Motor neuron (in vitro differentiated cells): ENCODE measurements at regions not wholly inside any gene's neighbourhood (a gene's known extent, or its start where the extent isn't known, plus 50 kb on each side); places are given as distances from the start of the nearest gene placed in this dataset.
"Not testable (repeated sequence)": the region's sequence is repeated elsewhere in the genome, so short reads cannot be mapped to it uniquely, and the experiment has no call there.

Source experiments
- ATAC-seq, 8 experiments: fragments of 200-7000 bp; cut with Tn5 transposase; replicated peaks in 6 of 8; 2 replicates each; pipeline ENCODE4 v1.8.0; 2021; ENCODE audit warnings: mild to moderate bottlenecking in 8 of 8, moderate library complexity in 8 of 8
- H3K27ac ChIP-seq, 2 donors: fragments of 250-450 bp; sonication (Bioruptor Pico); 2 replicates each; pipeline ENCODE4 v1.9.0; 2021; ENCODE audit warnings: antibody characterized with exemption in 2 of 2, mild to moderate bottlenecking in 2 of 2, moderate library complexity in 1 of 2
- H3K4me1 ChIP-seq, 2 donors: fragments of 250-450 bp; sonication (Bioruptor Pico); replicated peaks in 1 of 2; 2 replicates each; pipeline ENCODE4 v1.6.1; 2021; ENCODE audit warnings: antibody characterized with exemption in 2 of 2, mild to moderate bottlenecking in 2 of 2, moderate library complexity in 1 of 2
- H3K4me3 ChIP-seq, 5 donors: fragments of 250-450 bp; sonication (Bioruptor Pico); 2 replicates each; pipeline ENCODE4 v1.9.0; 2021; ENCODE audit warnings: antibody characterized with exemption in 5 of 5, mild to moderate bottlenecking in 5 of 5, moderate library complexity in 4 of 5
- WGBS, 10 experiments: fragments of 450-650 bp; shearing (Covaris generic); methylation state at CpG; one replicate each; pipeline ENCODE4 v1.0.0; 2022; 5-methylcytosine and 5-hydroxymethylcytosine counted together
- in situ Hi-C, 9 experiments: fragments of 400-800 bp; cut with MboI; loops; one replicate each; pipeline ENCODE4 v1.15.0; 2021; ENCODE audit warnings: low sequenced_read_pairs in 9 of 9, low pct_unique_long_range_greater_than_20kb in 2 of 9; ENCODE audit not compliant: unreplicated experiment in 9 of 9

GRCh38 chr10:2340831-2341647, 603.7 kb upstream of the ADARB2 start:
- WGBS, 10 experiments: 13 to 100% (median 80%) methylated on average over 3 to 10 of the region's 11 CpGs
- H3K4me3 ChIP-seq: no peak overlapping the region
- no peak overlapping the region for H3K27ac ChIP-seq
- ATAC-seq: no peak
- in situ Hi-C loops: no loop called here
- peaks cover under 1 to 4% of the 10 kb centered on the region in 2 donors for H3K4me1 ChIP-seq

- peaks cover 8 to 35% of the 10 kb centered on the region in 2 donors for H3K4me1 ChIP-seq
- in situ Hi-C loops: no loop called here
- H3K27ac ChIP-seq: no peak overlapping the region
- no peak overlapping the region for H3K4me3 ChIP-seq
- ATAC-seq: no peak
- WGBS, 10 experiments: 7 to 100% (median 79%) methylated on average over 2 to 7 of the region's 7 CpGs; no CpG with 5 or more reads in 1 of the 10 experiments
Observed at GRCh38 chr10:2335626-2336025, 598.3 kb upstream of the ADARB2 start.

- in situ Hi-C loops: no loop called here
- Histone ChIP-seq H3K27ac (no peak overlapping the region), H3K4me1 (peaks cover 8 to 44% of the 10 kb centered on the region in 2 donors), H3K4me3 (no peak overlapping the region)
- WGBS, 10 experiments: 0 to 89% (median 19%) methylated on average over 1 to 4 of the region's 4 CpGs
- ATAC-seq: peak in 3 of 8 experiments; percentile 36 to 51 (median 48)
Observed at GRCh38 chr10:2334575-2334974, 597.2 kb upstream of the ADARB2 start.

GRCh38 chr10:2329082-2329481, 591.8 kb upstream of the ADARB2 start:
- no peak overlapping the region for H3K4me3 ChIP-seq
- H3K4me1 ChIP-seq: peaks cover 0 to 31% of the 10 kb centered on the region in 2 donors
- in situ Hi-C loops: no loop called here
- WGBS, 10 experiments: 7 to 100% (median 76%) methylated on average over 1 to 8 of the region's 13 CpGs; no CpG with 5 or more reads in 2 of the 10 experiments
- ATAC-seq: no peak
- no peak overlapping the region for H3K27ac ChIP-seq

- in situ Hi-C loops: no loop called here
- H3K27ac ChIP-seq: no peak overlapping the region
- WGBS, 10 experiments: 0 to 100% (median 36%) methylated on average over 2 to 6 of the region's 6 CpGs
- peaks cover 0 to 23% of the 10 kb centered on the region in 2 donors for H3K4me1 ChIP-seq
- ATAC-seq: peak in 2 of 8 experiments; percentile 27 to 36
- no peak overlapping the region for H3K4me3 ChIP-seq
Observed at GRCh38 chr10:2326411-2326810, 589.1 kb upstream of the ADARB2 start.

- H3K4me3 ChIP-seq, H3K27ac ChIP-seq, ATAC-seq, in situ Hi-C loops, H3K4me1 ChIP-seq: not testable (repeated sequence)
- 20 to 100% methylated on average over 1 of the region's 32 CpGs; no CpG with 5 or more reads in 8 of the 10 experiments for WGBS, 10 experiments
Observed at GRCh38 chr10:2315045-2315485, 577.7 kb upstream of the ADARB2 start.

GRCh38 chr10:2306081-2306480, 568.8 kb upstream of the ADARB2 start:
- peaks cover 4% of the 10 kb centered on the region in 2 donors for H3K4me1 ChIP-seq
- H3K4me3 ChIP-seq: no peak overlapping the region
- 0 to 100% (median 84%) methylated on average over 1 of the region's 1 CpG; no CpG with 5 or more reads in 4 of the 10 experiments for WGBS, 10 experiments
- no peak overlapping the region for H3K27ac ChIP-seq
- in situ Hi-C loops: no loop called here
- ATAC-seq: no peak

- Histone ChIP-seq H3K4me3 (no peak overlapping the region), H3K4me1 (peaks cover 6 to 21% of the 10 kb centered on the region in 2 donors), H3K27ac (no peak overlapping the region)
- 29 to 100% (median 81%) methylated on average over 1 to 2 of the region's 2 CpGs; no CpG with 5 or more reads in 4 of the 10 experiments for WGBS, 10 experiments
- no peak for ATAC-seq
- in situ Hi-C loops: no loop called here
Observed at GRCh38 chr10:2303169-2303568, 565.8 kb upstream of the ADARB2 start.

GRCh38 chr10:2301227-2301626, 563.9 kb upstream of the ADARB2 start:
- Histone ChIP-seq H3K4me1 (peaks cover 9 to 27% of the 10 kb centered on the region in 2 donors), H3K27ac (no peak overlapping the region), H3K4me3 (no peak overlapping the region)
- in situ Hi-C loops: no loop called here
- 10 to 100% (median 85%) methylated on average over 1 to 7 of the region's 8 CpGs for WGBS, 10 experiments
- ATAC-seq: peak in 5 of 8 experiments; percentile 37 to 77 (median 56)

GRCh38 chr10:2300231-2300630, 562.9 kb upstream of the ADARB2 start:
- 10 to 53% (median 27%) methylated on average over 2 to 3 of the region's 3 CpGs; no CpG with 5 or more reads in 2 of the 10 experiments for WGBS, 10 experiments
- Histone ChIP-seq H3K27ac (no peak overlapping the region), H3K4me1 (peaks cover 14 to 37% of the 10 kb centered on the region in 2 donors), H3K4me3 (no peak overlapping the region)
- in situ Hi-C loops: no loop called here
- ATAC-seq: peak in 4 of 8 experiments; percentile 56 to 82 (median 72)

- H3K27ac ChIP-seq: no peak overlapping the region
- 24 to 100% (median 83%) methylated on average over 1 to 6 of the region's 6 CpGs for WGBS, 10 experiments
- in situ Hi-C loops: no loop called here
- peak in 4 of 8 experiments; percentile 42 to 62 (median 52) for ATAC-seq
- peaks cover 12 to 45% of the 10 kb centered on the region in 2 donors for H3K4me1 ChIP-seq
- no peak overlapping the region for H3K4me3 ChIP-seq
Observed at GRCh38 chr10:2296179-2296891, 559.0 kb upstream of the ADARB2 start.

GRCh38 chr10:2294739-2295138, 557.4 kb upstream of the ADARB2 start:
- Histone ChIP-seq H3K4me3 (no peak overlapping the region), H3K4me1 (peaks cover 8 to 31% of the 10 kb centered on the region in 2 donors), H3K27ac (no peak overlapping the region)
- in situ Hi-C loops: no loop called here
- WGBS, 10 experiments: 0 to 100% (median 52%) methylated on average over 1 to 8 of the region's 8 CpGs
- ATAC-seq: no peak

GRCh38 chr10:2284071-2284470, 546.7 kb upstream of the ADARB2 start:
- in situ Hi-C loops: no loop called here
- Histone ChIP-seq H3K4me3 (no peak overlapping the region), H3K27ac (no peak overlapping the region), H3K4me1 (peaks cover 15 to 29% of the 10 kb centered on the region in 2 donors)
- no peak for ATAC-seq
- WGBS, 10 experiments: 0 to 100% (median 90%) methylated on average over 1 to 9 of the region's 12 CpGs; no CpG with 5 or more reads in 5 of the 10 experiments
